H1 (cell line): ENCODE measurements at regions not wholly inside any gene's neighbourhood (a gene's known extent, or its start where the extent isn't known, plus 50 kb on each side); places are given as distances from the start of the nearest gene placed in this dataset.
A peak's percentile ranks its signal among the peaks of the same experiment; 100 is the strongest.

Source experiments
- CTCF ChIA-PET: fragments of 300-600 bp; sonication (Branson Sonifier 250); formaldehyde crosslinking; loops from one replicate; lab custom pipeline; 2021; ENCODE audit not compliant: partially characterized antibody; lab: Charles Lee
- POLR2A ChIA-PET: fragments of 300-600 bp; sonication (Branson Sonifier 250); formaldehyde crosslinking; loops from one replicate; lab custom pipeline; 2021; ENCODE audit warnings: inconsistent platforms; ENCODE audit not compliant: partially characterized antibody; lab: Charles Lee
- DNase-seq, 2 experiments: peaks; one replicate each; pipeline versions ENCODE4 v3.0.0 to v3.0.0-alpha.2; 2010 to 2022; ENCODE audit warnings: low spot score in 2 of 2, low read depth in 1 of 2, mixed read lengths in 1 of 2
- FAIRE-seq: peaks from 2 replicates; lab custom pipeline; 2011; peaks lifted over from hg19 to GRCh38; lab: Jason Lieb, UNC
- H2AFZ ChIP-seq: 2 replicates; pipeline ENCODE4 v1.8.1; 2012; ENCODE audit warnings: low read length, inconsistent platforms
- H2AK5ac ChIP-seq: 2 replicates; pipeline ENCODE4 v1.6.1; 2013; ENCODE audit warnings: low read depth, low read length
- H2BK120ac ChIP-seq: replicated peaks from 2 replicates; pipeline ENCODE3; 2013; ENCODE audit warnings: low read depth, low read length, inconsistent platforms
- H2BK12ac ChIP-seq: 2 replicates; pipeline ENCODE4 v1.6.1; 2013; ENCODE audit warnings: low read depth, low read length
- H2BK15ac ChIP-seq: 2 replicates; pipeline ENCODE4 v1.6.1; 2013; ENCODE audit warnings: low read length
- H2BK20ac ChIP-seq: 2 replicates; pipeline ENCODE4 v1.6.1; 2013; ENCODE audit warnings: low read length
- H2BK5ac ChIP-seq: 2 replicates; pipeline ENCODE4 v1.6.1; 2013; ENCODE audit warnings: low read depth, low read length
- H3K14ac ChIP-seq: 2 replicates; pipeline ENCODE4 v1.6.1; 2013; ENCODE audit warnings: inconsistent platforms; ENCODE audit not compliant: insufficient read length
- H3K18ac ChIP-seq: 2 replicates; pipeline ENCODE4 v1.6.1; 2013; ENCODE audit warnings: low read length; ENCODE audit errors: extremely low read depth
- H3K23ac ChIP-seq: 2 replicates; pipeline ENCODE4 v1.6.1; 2013; ENCODE audit warnings: inconsistent platforms; ENCODE audit not compliant: insufficient read length
- H3K23me2 ChIP-seq: 2 replicates; pipeline ENCODE4 v1.6.1; 2013; ENCODE audit warnings: low read depth, low read length
- H3K27ac ChIP-seq: 2 replicates; pipeline ENCODE4 v1.6.1; 2011; ENCODE audit warnings: low read depth, low read length, inconsistent platforms
- H3K27me3 ChIP-seq, 4 experiments: replicated peaks in 1 of 4; 1 replicate in 1 of 4; 2 replicates in 3 of 4; pipeline versions ENCODE4 v1.6.1 to v1.8.1; 2011 to 2013; ENCODE audit warnings: low read length in 3 of 4, mild to moderate bottlenecking in 3 of 4, inconsistent platforms in 2 of 4, mixed read lengths in 2 of 4, moderate library complexity in 1 of 4; ENCODE audit not compliant: control insufficient read depth in 3 of 4, insufficient read depth in 3 of 4; ENCODE audit errors: extremely low read depth in 1 of 4
- H3K36me3 ChIP-seq, 4 experiments: 2 replicates each; pipeline versions ENCODE4 v1.6.1 to v1.8.1; 2011 to 2013; ENCODE audit warnings: mild to moderate bottlenecking in 4 of 4, low read length in 3 of 4, moderate library complexity in 2 of 4, control low read depth in 1 of 4, inconsistent platforms in 1 of 4; ENCODE audit not compliant: insufficient read depth in 4 of 4, control insufficient read depth in 2 of 4
- H3K4ac ChIP-seq: replicated peaks from 2 replicates; pipeline ENCODE3; 2013; ENCODE audit warnings: low read length, low read depth, mixed read lengths, inconsistent platforms; ENCODE audit not compliant: insufficient read length
- H3K4me1 ChIP-seq, 4 experiments: replicated peaks in 1 of 4; 1 replicate in 1 of 4; 2 replicates in 3 of 4; pipeline versions ENCODE4 v1.6.1 to v1.8.1; 2011 to 2013; ENCODE audit warnings: low read length in 3 of 4, inconsistent platforms in 2 of 4, mixed read lengths in 1 of 4; ENCODE audit not compliant: insufficient read depth in 4 of 4, control insufficient read depth in 3 of 4
- H3K4me2 ChIP-seq, 2 experiments: 2 replicates each; pipeline versions ENCODE4 v1.6.1 to v1.8.1; 2011 to 2013; ENCODE audit warnings: low read depth in 2 of 2, low read length in 2 of 2, control low read depth in 1 of 2, inconsistent platforms in 1 of 2, mild to moderate bottlenecking in 1 of 2; ENCODE audit not compliant: insufficient read depth in 1 of 2
- H3K4me3 ChIP-seq, 4 experiments: fragments of 200-600, 300-600 bp in 1 of 4; sonication (generic), shearing (Covaris generic), sonication (Bioruptor Twin) in 1 of 4; 2 replicates each; pipeline versions ENCODE4 v1.5.1 to v1.8.1; 2011 to 2016; ENCODE audit warnings: low read length in 4 of 4, low read depth in 3 of 4, control low read depth in 2 of 4, inconsistent platforms in 2 of 4, mild to moderate bottlenecking in 2 of 4, mixed read lengths in 1 of 4, moderate library complexity in 1 of 4; ENCODE audit not compliant: insufficient read depth in 2 of 4; ENCODE audit errors: extremely low read depth in 1 of 4
- H3K56ac ChIP-seq: replicated peaks from 2 replicates; pipeline ENCODE3; 2013; ENCODE audit warnings: low read depth, mild to moderate bottlenecking, mixed read lengths, low read length, inconsistent platforms; ENCODE audit not compliant: insufficient read length
- H3K79me1 ChIP-seq: 2 replicates; pipeline ENCODE4 v1.6.1; 2013; ENCODE audit warnings: low read depth, low read length, control low read depth
- H3K79me2 ChIP-seq, 2 experiments: 2 replicates each; pipeline versions ENCODE4 v1.6.1 to v1.8.1; 2012 to 2013; ENCODE audit warnings: low read length in 2 of 2, mild to moderate bottlenecking in 2 of 2, inconsistent platforms in 1 of 2; ENCODE audit not compliant: insufficient read depth in 2 of 2, control insufficient read depth in 1 of 2
- H3K9ac ChIP-seq, 4 experiments: replicated peaks in 1 of 4; 1 replicate in 1 of 4; 2 replicates in 3 of 4; pipeline versions ENCODE4 v1.6.1 to v1.8.1; 2011 to 2013; ENCODE audit warnings: low read depth in 3 of 4, low read length in 3 of 4, control low read depth in 2 of 4, mild to moderate bottlenecking in 2 of 4, moderate library complexity in 2 of 4, inconsistent platforms in 1 of 4; ENCODE audit errors: extremely low read depth in 1 of 4
- H3K9me3 ChIP-seq, 2 experiments: 2 replicates each; pipeline versions ENCODE4 v1.6.1 to v1.8.1; 2012 to 2013; ENCODE audit warnings: mild to moderate bottlenecking in 2 of 2, moderate library complexity in 2 of 2, control low read depth in 1 of 2, inconsistent platforms in 1 of 2, low read depth in 1 of 2, low read length in 1 of 2, mixed read lengths in 1 of 2; ENCODE audit not compliant: insufficient read depth in 2 of 2
- H4K20me1 ChIP-seq, 2 experiments: replicated peaks in 1 of 2; 2 replicates each; pipeline versions ENCODE3 to v1.8.1; 2011 to 2013; ENCODE audit warnings: inconsistent platforms in 2 of 2, low read length in 2 of 2, mild to moderate bottlenecking in 1 of 2; ENCODE audit not compliant: insufficient read depth in 2 of 2, control insufficient read depth in 1 of 2
- H4K5ac ChIP-seq: 2 replicates; pipeline ENCODE4 v1.6.1; 2013; ENCODE audit warnings: low read length, low read depth, mixed read lengths, inconsistent platforms; ENCODE audit not compliant: insufficient read length
- H4K8ac ChIP-seq: 2 replicates; pipeline ENCODE4 v1.8.0; 2013; ENCODE audit warnings: mild to moderate bottlenecking, moderate library complexity, low read length, inconsistent platforms; ENCODE audit not compliant: insufficient read depth; ENCODE audit errors: extremely low read depth
- H4K91ac ChIP-seq: replicated peaks from 2 replicates; pipeline ENCODE3; 2013; ENCODE audit warnings: low read length, mixed read lengths, inconsistent platforms; ENCODE audit not compliant: insufficient read length
- EZH2 ChIP-seq: fragments of 200-600 bp; sonication (generic); IDR thresholded peaks from 2 replicates; pipeline ENCODE4 v1.7.1; 2012; ENCODE audit warnings: low read depth, mild to moderate bottlenecking, moderate library complexity, low read length, inconsistent platforms; ENCODE audit not compliant: severe bottlenecking
- MAFK ChIP-seq: IDR thresholded peaks from 2 replicates; pipeline ENCODE4 v1.6.1; 2012; ENCODE audit warnings: low read depth, mild to moderate bottlenecking, improper control_type of control experiment, low read length
- POLR2AphosphoS5 ChIP-seq: IDR thresholded peaks from 2 replicates; pipeline ENCODE4 v1.6.1; 2011; ENCODE audit warnings: low read depth, low read length
- POU5F1 ChIP-seq: IDR thresholded peaks from 2 replicates; pipeline ENCODE4 v1.6.1; 2011; ENCODE audit warnings: low read depth, mild to moderate bottlenecking, low read length, moderate library complexity
- RAD21 ChIP-seq, 2 experiments: IDR thresholded peaks in 1 of 2; conservative IDR thresholded peaks in 1 of 2; 2 replicates each; pipeline ENCODE4 v1.6.1; 2011; ENCODE audit warnings: low read depth in 2 of 2, low read length in 2 of 2, improper control_type of control experiment in 1 of 2, inconsistent platforms in 1 of 2, mild to moderate bottlenecking in 1 of 2, moderate library complexity in 1 of 2
- SAP30 ChIP-seq: fragments of 300-600 bp; sonication (generic); IDR thresholded peaks from 2 replicates; pipeline ENCODE4 v1.7.1; 2012; ENCODE audit warnings: low read length, moderate library complexity, mild to moderate bottlenecking, inconsistent platforms; ENCODE audit not compliant: insufficient read depth, insufficient replicate concordance
- TAF1 ChIP-seq: IDR thresholded peaks from 2 replicates; pipeline ENCODE4 v1.6.1; 2011; ENCODE audit warnings: mild to moderate bottlenecking, low read depth, low read length
- WGBS, 2 experiments: shearing (Covaris generic) in 1 of 2; methylation state at CpG; one replicate each; pipeline versions ENCODE4 v1.1.6 to v1.1.7; 2013 to 2015; ENCODE audit warnings: low lambda C conversion rate in 2 of 2, mixed read lengths in 2 of 2, inconsistent platforms in 1 of 2, low coverage in 1 of 2, missing lambda C conversion rate in 1 of 2; ENCODE audit not compliant: insufficient replicate concordance in 2 of 2, insufficient coverage in 1 of 2, insufficient read length in 1 of 2; ENCODE audit errors: extremely low coverage in 1 of 2, missing lambda C conversion rate in 1 of 2; 5-methylcytosine and 5-hydroxymethylcytosine counted together

GRCh38 chr6:86147859-86148258, 505.2 kb upstream of the SYNCRIP start:
- H3K27me3 ChIP-seq = no peaks in the 10 kb centered on the region; a peak in 1 of 7 replicates
- no peak overlapping the region for H3K4me3 ChIP-seq
- H3K9me3 ChIP-seq = no peaks in the 10 kb centered on the region
- H3K56ac ChIP-seq = no peak overlapping the region
- no peaks in the 10 kb centered on the region for H4K20me1 ChIP-seq
- H2BK5ac ChIP-seq = no peak overlapping the region
- no peak overlapping the region for H3K4ac ChIP-seq
- H4K5ac ChIP-seq = no peak overlapping the region
- H2BK15ac ChIP-seq = no peak overlapping the region
- peaks cover 0 to 8% (median 0%) of the 10 kb centered on the region in 4 experiments; a peak in 2 of 7 replicates for H3K4me1 ChIP-seq
- no peak overlapping the region for H2BK20ac ChIP-seq
- no peak overlapping the region for H2AK5ac ChIP-seq
- H4K8ac ChIP-seq = no peak overlapping the region
- H2AFZ ChIP-seq = no peak overlapping the region
- no peak overlapping the region for H2BK120ac ChIP-seq
- no peaks in the 10 kb centered on the region for H3K23me2 ChIP-seq
- H3K36me3 ChIP-seq = no peaks in the 10 kb centered on the region
- ChIA-PET CTCF (interaction anchor here (0.7 to 4.4 kb wide), 5 partner anchors 18 to 761 kb away, joined by 3 to 20 read pairs (median 3); no protein-coding TSS in a partner anchor), POLR2A (no interaction called here)
- no peak overlapping the region for H3K9ac ChIP-seq
- no peaks in the 10 kb centered on the region for H3K79me1 ChIP-seq
- H2BK12ac ChIP-seq = no peak overlapping the region
- no peak overlapping the region for H3K14ac ChIP-seq
- H3K27ac ChIP-seq = no peak overlapping the region
- TF ChIP-seq SAP30 (no peak), TAF1 (no peak), POU5F1 (no peak), MAFK (no peak), RAD21 (IDR thresholded peaks at IDR 0.05 in 1 of 2, conservative IDR thresholded peaks at IDR 0.05 in 1 of 2; ENCODE audit: low read depth in 2 of 2, low read length in 2 of 2) (no peak), POLR2AphosphoS5 (peak; percentile 37; the same call in 1 of the 2 replicates), EZH2 (no peak)
- no peak overlapping the region for H3K23ac ChIP-seq
- H3K18ac ChIP-seq = no peak overlapping the region
- FAIRE-seq (no peak), DNase-seq (no peak)
- H4K91ac ChIP-seq = no peak overlapping the region
- no peaks in the 10 kb centered on the region for H3K79me2 ChIP-seq
- 89% methylated on average over 4 of the region's 5 CpGs; no CpG with 5 or more reads in 1 of the 2 experiments for WGBS, 2 experiments
- H3K4me2 ChIP-seq = no peak overlapping the region
